ENCODE measurements at regions not wholly inside any gene's neighbourhood (a gene's known extent, or its start where the extent isn't known, plus 50 kb on each side); places are given as distances from the start of the nearest gene placed in this dataset.

DNA sequence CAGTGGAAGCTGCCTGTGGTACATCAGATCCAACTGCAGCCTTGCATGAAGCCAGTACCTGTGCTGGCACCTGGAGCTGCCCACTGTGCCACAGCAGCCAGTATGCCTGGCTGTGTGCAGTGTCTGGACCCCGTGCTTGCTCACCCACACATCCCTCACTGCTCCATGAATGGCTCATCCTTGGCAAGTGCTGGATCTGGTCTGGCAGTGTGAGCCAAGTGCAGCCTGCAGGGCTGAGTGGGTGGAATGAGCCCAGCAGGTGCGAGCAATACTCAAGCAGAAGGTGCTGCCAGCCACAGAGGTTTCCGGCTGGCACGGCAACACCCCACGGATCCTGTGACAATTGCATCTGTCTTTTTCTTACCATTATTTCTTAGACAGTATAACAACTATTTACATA lies 488.2 kb upstream of the ROBO2 start:
- no peaks in the 10 kb centered on the region for H3K27me3 ChIP-seq
- peaks cover 17 to 29% (median 24%) of the 10 kb centered on the region in 10 experiments for H3K4me1 ChIP-seq
- H4K20me1 ChIP-seq, result no peaks in the 10 kb centered on the region
- H3K4me3 ChIP-seq, result 0 out of 20 replicates have a peak overlapping the region, but pooled peaks of 1 of the 10 experiments have one; percentile 0
- no peak overlapping the region for H3K4me2 ChIP-seq
- peaks cover 34 to 94% (median 61%) of the 10 kb centered on the region in 11 experiments for H3K9me3 ChIP-seq (replicated peaks in 1 of 11)
- H3K36me3 ChIP-seq, result peaks cover 0 to 21% (median 13%) of the 10 kb centered on the region in 11 experiments; a peak in 12 of 22 replicates
- no peak for TF ChIP-seq Cebpa-rat (IDR thresholded peaks at IDR 0.05)
- no peak overlapping the region for H3K27ac ChIP-seq
- H3K9ac ChIP-seq, result no peak overlapping the region

DNA sequence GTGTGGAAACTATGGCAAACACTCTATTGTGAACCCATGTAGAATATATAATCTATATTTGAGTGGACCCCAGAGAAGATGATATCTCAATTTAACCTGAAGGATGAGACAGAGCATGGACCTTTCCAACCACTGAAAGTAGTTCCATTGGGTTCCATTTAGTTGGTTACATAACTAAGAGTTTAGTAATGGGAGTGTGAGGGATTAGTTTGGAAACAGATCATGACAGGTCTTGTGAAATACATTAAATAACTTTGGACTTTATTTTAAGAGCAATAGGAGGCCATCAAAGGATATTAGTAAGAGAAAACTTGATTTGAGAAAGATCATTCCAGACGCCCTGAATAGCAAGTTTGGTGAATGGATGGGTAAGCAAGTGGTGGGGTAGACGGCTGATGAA lies 487.2 kb upstream of the ROBO2 start:
- H3K4me2 ChIP-seq, result no peak overlapping the region
- peaks cover 34 to 99% (median 67%) of the 10 kb centered on the region in 11 experiments for H3K9me3 ChIP-seq (replicated peaks in 1 of 11)
- H3K27me3 ChIP-seq, result no peaks in the 10 kb centered on the region
- H3K4me1 ChIP-seq, result peaks cover 17 to 29% (median 24%) of the 10 kb centered on the region in 10 experiments
- H3K9ac ChIP-seq, result no peak overlapping the region
- no peak for TF ChIP-seq Cebpa-rat (IDR thresholded peaks at IDR 0.05)
- no peak overlapping the region for H3K4me3 ChIP-seq
- no peaks in the 10 kb centered on the region for H4K20me1 ChIP-seq
- peaks cover 0 to 21% (median 13%) of the 10 kb centered on the region in 11 experiments; a peak in 12 of 22 replicates for H3K36me3 ChIP-seq
- H3K27ac ChIP-seq, result no peak overlapping the region

- no peaks in the 10 kb centered on the region for H4K20me1 ChIP-seq
- peak overlapping the region; percentile 29 to 72 (median 58); a peak in 21 of 22 replicates for H3K4me2 ChIP-seq
- peaks cover 17 to 29% (median 24%) of the 10 kb centered on the region in 10 experiments for H3K4me1 ChIP-seq
- TF ChIP-seq Cebpa-rat (IDR thresholded peaks at IDR 0.05), result 0 out of 22 replicates have a peak, but pooled peaks of 1 of the 11 experiments have one; percentile 16
- H3K36me3 ChIP-seq, result peaks cover 0 to 21% (median 13%) of the 10 kb centered on the region in 11 experiments; a peak in 12 of 22 replicates
- H3K27me3 ChIP-seq, result no peaks in the 10 kb centered on the region
- H3K9ac ChIP-seq, result peak overlapping the region in 3 of 11 experiments; percentile 1 to 33 (median 21); a peak in 3 of 22 replicates
- H3K4me3 ChIP-seq, result no peak overlapping the region
- H3K9me3 ChIP-seq (replicated peaks in 1 of 11), result peaks cover 27 to 99% (median 63%) of the 10 kb centered on the region in 11 experiments
- peak overlapping the region; percentile 33 to 68 (median 63); a peak in 17 of 22 replicates for H3K27ac ChIP-seq
Observed at GRCh38 chr3:76554707-76555106, 485.2 kb upstream of the ROBO2 start.

- H3K36me3 ChIP-seq, result peaks cover 0 to 10% (median 0%) of the 10 kb centered on the region in 11 experiments; a peak in 4 of 22 replicates
- peaks cover 0 to 97% (median 52%) of the 10 kb centered on the region in 11 experiments; a peak in 17 of 22 replicates for H3K9me3 ChIP-seq (replicated peaks in 1 of 11)
- H3K27ac ChIP-seq, result no peak overlapping the region; a peak in 1 of 22 replicates
- no peak overlapping the region for H3K9ac ChIP-seq
- H3K4me3 ChIP-seq, result no peak overlapping the region; a peak in 1 of 20 replicates
- H3K4me1 ChIP-seq, result peaks cover 11 to 34% (median 21%) of the 10 kb centered on the region in 10 experiments; a peak in 17 of 20 replicates
- no peaks in the 10 kb centered on the region for H4K20me1 ChIP-seq
- no peak for TF ChIP-seq Cebpa-rat (IDR thresholded peaks at IDR 0.05)
- H3K4me2 ChIP-seq, result peak overlapping the region in 9 of 11 experiments; percentile 0 to 46 (median 23); a peak in 14 of 22 replicates
- H3K27me3 ChIP-seq, result no peaks in the 10 kb centered on the region
Observed at GRCh38 chr3:76561494-76562236, 478.2 kb upstream of the ROBO2 start.

DNA sequence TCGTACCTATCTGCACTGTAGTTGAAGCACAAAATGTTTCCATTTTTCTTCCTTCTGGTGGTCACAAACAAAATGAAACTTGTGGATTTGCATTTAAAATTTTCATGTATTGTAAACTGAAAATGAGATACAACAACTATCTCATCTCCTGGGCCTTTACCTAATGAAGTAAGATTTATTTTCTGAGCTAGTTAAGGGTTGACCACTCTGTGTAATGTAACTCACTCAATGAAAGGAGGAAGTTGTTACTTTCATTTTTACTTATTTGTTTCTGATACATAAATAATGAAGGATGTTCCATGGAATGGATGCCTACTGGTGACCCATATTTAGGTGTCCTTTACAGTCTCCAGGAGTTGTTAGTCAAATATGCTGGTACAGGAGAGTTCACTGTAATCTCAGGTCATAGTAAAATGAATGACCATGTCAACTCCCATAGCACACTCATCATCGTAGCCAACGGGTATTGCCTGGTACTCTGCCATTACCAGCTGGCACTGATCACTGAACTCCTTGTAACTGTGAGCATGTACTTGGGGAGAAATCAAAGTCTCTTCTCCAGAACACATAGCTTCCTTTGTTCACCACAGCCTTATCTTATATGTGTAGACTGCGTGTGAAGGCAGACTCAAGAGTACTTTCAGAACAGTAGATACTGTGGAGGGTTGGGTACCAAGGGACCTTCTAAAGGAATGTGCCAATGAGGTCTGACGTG lies 474.2 kb upstream of the ROBO2 start:
- Histone ChIP-seq H3K36me3 (peaks cover 0 to 10% (median 0%) of the 10 kb centered on the region in 11 experiments; a peak in 3 of 22 replicates), H3K4me3 (peak overlapping the region in 2 of 10 experiments; percentile 13 to 21; a peak in 2 of 20 replicates), H3K9me3 (replicated peaks in 1 of 11) (peaks cover 0 to 89% (median 44%) of the 10 kb centered on the region in 11 experiments; a peak in 17 of 22 replicates), H3K4me1 (peaks cover 11 to 57% (median 28%) of the 10 kb centered on the region in 10 experiments; a peak in 17 of 20 replicates), H3K27me3 (no peaks in the 10 kb centered on the region), H3K4me2 (peak overlapping the region; percentile 0 to 64 (median 25); a peak in 14 of 22 replicates), H3K27ac (peak overlapping the region in 9 of 11 experiments; percentile 15 to 55 (median 38); a peak in 12 of 22 replicates), H3K9ac (no peak overlapping the region), H4K20me1 (no peaks in the 10 kb centered on the region)
- TF ChIP-seq Cebpa-rat (IDR thresholded peaks at IDR 0.05), result no peak

DNA sequence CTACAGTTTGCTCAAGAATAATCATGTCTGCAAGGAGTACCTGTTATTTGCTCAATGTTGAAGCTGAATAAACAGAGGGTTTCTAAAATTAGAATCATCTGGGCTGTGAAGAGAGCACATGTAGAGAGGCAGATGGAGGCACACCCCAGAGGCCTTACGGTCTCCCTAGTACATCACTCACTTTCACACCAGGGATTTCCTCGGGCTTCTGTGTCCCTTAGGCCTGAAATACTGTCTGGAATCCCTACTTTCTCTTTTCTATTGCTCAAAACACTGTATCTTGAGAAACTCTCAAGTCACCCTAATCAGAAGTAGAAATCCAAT lies 473.7 kb upstream of the ROBO2 start:
- Histone ChIP-seq H3K27ac (peak overlapping the region in 9 of 11 experiments; percentile 15 to 55 (median 38); a peak in 12 of 22 replicates), H3K36me3 (peaks cover 0 to 10% (median 0%) of the 10 kb centered on the region in 11 experiments; a peak in 3 of 22 replicates)

DNA sequence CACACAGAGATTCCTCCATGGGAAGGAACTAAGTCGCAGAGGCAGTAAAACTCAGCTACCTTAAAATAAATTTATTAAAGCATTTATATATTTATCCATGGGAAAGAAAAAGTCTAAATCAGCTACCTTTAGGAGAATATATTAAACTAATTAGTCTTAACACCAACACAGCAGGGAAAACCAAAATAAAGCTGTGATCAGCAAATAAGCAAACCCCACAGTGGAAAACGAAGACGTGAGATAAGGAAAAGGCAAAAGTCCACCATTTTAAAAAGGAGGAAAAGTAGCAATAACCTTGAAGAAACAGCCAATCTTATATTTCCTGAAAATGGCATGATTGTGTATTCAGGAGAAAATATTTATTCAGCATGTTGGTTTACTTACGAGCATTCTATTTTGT lies 473.0 kb upstream of the ROBO2 start:
- no peaks in the 10 kb centered on the region for H3K27me3 ChIP-seq
- H3K9ac ChIP-seq, result no peak overlapping the region
- no peak overlapping the region; a peak in 1 of 20 replicates for H3K4me3 ChIP-seq
- peaks cover 0 to 10% (median 0%) of the 10 kb centered on the region in 11 experiments; a peak in 3 of 22 replicates for H3K36me3 ChIP-seq
- H3K4me2 ChIP-seq, result peak overlapping the region in 4 of 11 experiments; percentile 25 to 62 (median 56); a peak in 6 of 22 replicates
- peak overlapping the region in 3 of 11 experiments; percentile 17 to 55 (median 39); a peak in 2 of 22 replicates for H3K27ac ChIP-seq
- H3K9me3 ChIP-seq (replicated peaks in 1 of 11), result peaks cover 0 to 81% (median 44%) of the 10 kb centered on the region in 11 experiments; a peak in 17 of 22 replicates
- no peaks in the 10 kb centered on the region for H4K20me1 ChIP-seq
- TF ChIP-seq Cebpa-rat (IDR thresholded peaks at IDR 0.05), result no peak
- H3K4me1 ChIP-seq, result peaks cover 9 to 52% (median 22%) of the 10 kb centered on the region in 10 experiments; a peak in 17 of 20 replicates

More for the DNA sequence above, 473.7 kb upstream of the ROBO2 start:
- H3K4me1 ChIP-seq, result peaks cover 11 to 60% (median 29%) of the 10 kb centered on the region in 10 experiments; a peak in 17 of 20 replicates
- H3K9me3 ChIP-seq (replicated peaks in 1 of 11), result peaks cover 0 to 86% (median 44%) of the 10 kb centered on the region in 11 experiments; a peak in 17 of 22 replicates
- no peaks in the 10 kb centered on the region for H3K27me3 ChIP-seq
- H4K20me1 ChIP-seq, result no peaks in the 10 kb centered on the region
- no peak overlapping the region for H3K9ac ChIP-seq
- peak overlapping the region; percentile 0 to 64 (median 25); a peak in 12 of 22 replicates for H3K4me2 ChIP-seq
- no peak; a peak in 1 of 22 replicates for TF ChIP-seq Cebpa-rat (IDR thresholded peaks at IDR 0.05)
- peak overlapping the region in 2 of 10 experiments; percentile 13 to 21; a peak in 2 of 20 replicates for H3K4me3 ChIP-seq

GRCh38 chr3:76570436-76571057 lies 469.4 kb upstream of the ROBO2 start:
- H3K27me3 ChIP-seq, result no peaks in the 10 kb centered on the region
- TF ChIP-seq Cebpa-rat (IDR thresholded peaks at IDR 0.05), result no peak
- H3K9me3 ChIP-seq (replicated peaks in 1 of 11), result peaks cover 0 to 73% (median 41%) of the 10 kb centered on the region in 11 experiments; a peak in 16 of 22 replicates
- no peaks in the 10 kb centered on the region for H4K20me1 ChIP-seq
- peaks cover 7 to 47% (median 24%) of the 10 kb centered on the region in 10 experiments; a peak in 16 of 20 replicates for H3K4me1 ChIP-seq
- H3K27ac ChIP-seq, result no peak overlapping the region
- no peak overlapping the region for H3K4me3 ChIP-seq
- H3K9ac ChIP-seq, result no peak overlapping the region
- peaks cover 0 to 5% (median 0%) of the 10 kb centered on the region in 11 experiments; a peak in 3 of 22 replicates for H3K36me3 ChIP-seq
- H3K4me2 ChIP-seq, result peak overlapping the region in 1 of 11 experiments; percentile 22; a peak in 3 of 22 replicates

Measured in BLaER1 treated with 17β-estradiol and CSF1 and Interleukin-3, amounts not matched to agents 10 nM and 100 nM (cell line).